ENCODE measurements at regions not wholly inside any gene's neighbourhood (a gene's known extent, or its start where the extent isn't known, plus 50 kb on each side); places are given as distances from the start of the nearest gene placed in this dataset.

DNA sequence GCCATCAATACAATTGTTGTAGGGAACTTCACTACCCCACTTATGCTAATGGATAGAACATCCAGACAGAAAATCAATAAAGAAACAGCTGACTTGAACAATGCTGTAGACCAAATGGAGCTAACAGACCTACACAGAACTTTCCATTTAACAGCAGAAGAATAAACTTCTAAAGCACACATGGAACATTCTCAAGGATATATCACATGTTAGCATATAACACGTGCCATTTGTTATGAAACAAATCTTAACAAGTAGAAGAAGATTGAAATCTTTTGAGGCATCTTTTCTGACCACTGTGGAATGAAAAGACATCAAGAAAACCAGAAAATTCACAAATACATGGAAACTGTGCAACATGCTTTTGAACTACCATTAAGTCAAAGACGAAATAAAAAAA lies 62.5 kb upstream of the RNU6-8 start:
- Histone ChIP-seq H3K79me2 (ENCODE audit: insufficient read depth, low read length) (no peaks in the 10 kb centered on the region), H2BK20ac (ENCODE audit: low read depth, low read length, poor library complexity, severe bottlenecking) (no peak overlapping the region), H3K27ac (ENCODE audit: insufficient read length, low read depth, low read length) (no peak overlapping the region), H3K4me1 (ENCODE audit: insufficient read depth, low read length) (no peaks in the 10 kb centered on the region), H3K79me1 (ENCODE audit: insufficient read depth, low read depth, low read length, poor library complexity, severe bottlenecking) (no peaks in the 10 kb centered on the region), H2BK15ac (ENCODE audit: low read depth, low read length) (no peak overlapping the region), H3K9me3 (ENCODE audit: control insufficient read depth, low read depth, low read length) (peaks cover 5% of the 10 kb centered on the region), H4K91ac (ENCODE audit: insufficient read length, low read depth, low read length) (no peak overlapping the region), H4K20me1 (ENCODE audit: control insufficient read depth, insufficient read depth, insufficient read length) (no peaks in the 10 kb centered on the region), H3K27me3 (ENCODE audit: insufficient read depth, low read length) (no peaks in the 10 kb centered on the region), H3K14ac (ENCODE audit: insufficient read depth, low read length) (no peak overlapping the region), H3K9ac (ENCODE audit: extremely low read depth, insufficient read length, low read length) (no peak overlapping the region), H2AFZ (ENCODE audit: low read length) (no peak overlapping the region), H4K8ac (replicated peaks; ENCODE audit: insufficient read length, low read depth, low read length) (no peak overlapping the region), H3K56ac (ENCODE audit: insufficient read length, low read depth, low read length) (no peak overlapping the region), H3K23me2 (ENCODE audit: insufficient read length, low read depth, low read length, poor library complexity, severe bottlenecking) (no peaks in the 10 kb centered on the region), H3K18ac (ENCODE audit: insufficient read length, low read depth, low read length) (no peak overlapping the region), H3K4me2 (ENCODE audit: insufficient read depth, insufficient read length, low read length) (no peak overlapping the region), H3T11ph (ENCODE audit: low read length) (no peak overlapping the region), H2BK120ac (ENCODE audit: low read depth, low read length, poor library complexity, severe bottlenecking) (no peak overlapping the region), H3K23ac (ENCODE audit: insufficient read length, low read depth, low read length) (no peak overlapping the region), H2AK5ac (ENCODE audit: insufficient read length, low read length) (no peak overlapping the region), H3K4ac (ENCODE audit: low read depth, low read length) (no peak overlapping the region), H2BK5ac (ENCODE audit: insufficient read length, low read length) (no peak overlapping the region), H4K5ac (ENCODE audit: insufficient read length, low read depth, low read length) (no peak overlapping the region), H2BK12ac (ENCODE audit: insufficient read length, low read depth, low read length) (no peak overlapping the region)
- WGBS (ENCODE audit: extremely low coverage, insufficient read length, low lambda C conversion rate), result no CpG with 5 or more reads among the region's 2 CpGs
- Mint-ChIP-seq H3K4me3 (no peak overlapping the region), H3K36me3 (ENCODE audit: insufficient read depth in 1 of 3, low read depth in 3 of 3) (peaks cover 5 to 12% (median 8%) of the 10 kb centered on the region in 3 experiments; a peak in 6 of 7 replicates), H3K4me1 (peaks cover 0 to 2% of the 10 kb centered on the region in 2 experiments; a peak in 1 of 4 replicates), H3K9me3 (peaks cover 15 to 18% of the 10 kb centered on the region in 2 experiments), H3K27me3 (ENCODE audit: low read depth) (no peaks in the 10 kb centered on the region; the same call in 1 of the 2 replicates), H3K27ac (no peak overlapping the region)
- DNase-seq, result no peak
- TF ChIP-seq CTCF (conservative IDR thresholded peaks at IDR 0.05), result no peak
